Prostate gland (tissue), 2 donors: ENCODE measurements at regions not wholly inside any gene's neighbourhood (a gene's known extent, or its start where the extent isn't known, plus 50 kb on each side); places are given as distances from the start of the nearest gene placed in this dataset.
A peak's percentile ranks its signal among the peaks of the same experiment; 100 is the strongest.
"Not testable (repeated sequence)": the region's sequence is repeated elsewhere in the genome, so short reads cannot be mapped to it uniquely, and the experiment has no call there.

Experiments
- DNase-seq: peaks from one replicate; pipeline ENCODE4 v3.0.0-alpha.2; 2019; ENCODE audit warnings: low spot score
- H3K27ac ChIP-seq, 2 donors: fragments of 200-600 bp; sonication (generic); 2 replicates each; pipeline ENCODE4 v1.5.1; 2017 to 2019
- H3K27me3 ChIP-seq: fragments of 200-600 bp; sonication (generic); replicated peaks from 2 replicates; pipeline ENCODE4 v1.5.1; 2019; ENCODE audit not compliant: insufficient read depth
- H3K36me3 ChIP-seq, 2 donors: fragments of 200-600 bp; sonication (generic); 1 replicate in 1 of 2; 2 replicates in 1 of 2; pipeline versions ENCODE4 v1.5.1 to v1.8.1; 2017 to 2019
- H3K4me1 ChIP-seq: fragments of 200-600 bp; sonication (generic); replicated peaks from 2 replicates; pipeline ENCODE4 v1.5.1; 2019
- H3K4me3 ChIP-seq, 2 donors: fragments of 200-600 bp; sonication (generic); 2 replicates each; pipeline ENCODE4 v1.5.1; 2017 to 2019
- H3K9me3 ChIP-seq: fragments of 200-600 bp; sonication (generic); 2 replicates; pipeline ENCODE4 v1.5.1; 2017
- CTCF ChIP-seq, 4 experiments: fragments of 200-600 bp in 2 of 4; fragments of 450-650 bp in 2 of 4; sonication (generic) in 2 of 4; IDR thresholded peaks; 1 replicate in 3 of 4; 2 replicates in 1 of 4; pipeline ENCODE4 v1.5.1; 2016 to 2019; ENCODE audit warnings: antibody characterized with exemption in 4 of 4, mild to moderate bottlenecking in 2 of 4, moderate library complexity in 2 of 4
- POLR2A ChIP-seq: fragments of 450-650 bp; IDR thresholded peaks from one replicate; pipeline ENCODE4 v1.6.1; 2016; ENCODE audit warnings: antibody characterized with exemption, mild to moderate bottlenecking
- POLR2AphosphoS5 ChIP-seq: sonication (generic); formaldehyde crosslinking; IDR thresholded peaks from one replicate; pipeline ENCODE4 v1.6.1; 2017; ENCODE audit warnings: antibody characterized with exemption
- WGBS: methylation state at CpG from one replicate; pipeline ENCODE4 v1.1.5; 2018; 5-methylcytosine and 5-hydroxymethylcytosine counted together
- intact Hi-C: fragments of 100-400 bp; cut with DNase I; formaldehyde crosslinking; loops from one replicate; pipeline ENCODE4 v1.14.2; 2022

DNA sequence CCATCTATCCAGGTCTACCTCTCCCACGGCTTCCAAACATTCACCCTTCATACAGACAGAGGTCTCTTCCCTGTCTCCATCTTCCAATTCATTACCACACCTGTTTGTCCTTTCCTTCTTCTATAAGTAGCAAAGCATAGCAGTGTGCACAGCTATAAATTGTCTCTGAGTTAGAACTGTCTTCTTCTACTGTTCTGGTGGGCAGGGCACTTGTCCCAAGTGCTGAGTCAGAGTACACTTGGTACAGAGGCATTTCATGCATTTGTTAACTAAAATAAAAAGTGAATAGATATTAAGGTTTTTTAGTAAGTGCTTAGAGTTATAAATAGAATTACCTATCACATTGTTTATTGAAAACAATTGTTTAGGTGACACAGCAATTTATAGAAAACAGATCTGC, 150.1 kb upstream of the CCDC54 start:
- intact Hi-C loops: no loop called here
- WGBS: 91% methylated on average over 1 of the region's 1 CpG
- no peaks in the 10 kb centered on the region for H3K9me3 ChIP-seq
- H3K27ac ChIP-seq: no peak overlapping the region
- no peaks in the 10 kb centered on the region for H3K36me3 ChIP-seq
- DNase-seq: no peak
- TF ChIP-seq POLR2AphosphoS5: no peak
- no peaks in the 10 kb centered on the region for H3K4me1 ChIP-seq
- H3K4me3 ChIP-seq: no peak overlapping the region
- no peaks in the 10 kb centered on the region for H3K27me3 ChIP-seq

GRCh38 chr3:107233877-107234276, 143.4 kb upstream of the CCDC54 start:
- DNase-seq, H3K4me1 ChIP-seq, H3K27me3 ChIP-seq, H3K27ac ChIP-seq, H3K4me3 ChIP-seq, H3K9me3 ChIP-seq, H3K36me3 ChIP-seq: not testable (repeated sequence)
- WGBS: 96% methylated on average over 4 of the region's 4 CpGs
- intact Hi-C loops: loop anchor here (10.0 kb wide), 1 partner anchor 431 kb away; no protein-coding TSS in a partner anchor

DNA sequence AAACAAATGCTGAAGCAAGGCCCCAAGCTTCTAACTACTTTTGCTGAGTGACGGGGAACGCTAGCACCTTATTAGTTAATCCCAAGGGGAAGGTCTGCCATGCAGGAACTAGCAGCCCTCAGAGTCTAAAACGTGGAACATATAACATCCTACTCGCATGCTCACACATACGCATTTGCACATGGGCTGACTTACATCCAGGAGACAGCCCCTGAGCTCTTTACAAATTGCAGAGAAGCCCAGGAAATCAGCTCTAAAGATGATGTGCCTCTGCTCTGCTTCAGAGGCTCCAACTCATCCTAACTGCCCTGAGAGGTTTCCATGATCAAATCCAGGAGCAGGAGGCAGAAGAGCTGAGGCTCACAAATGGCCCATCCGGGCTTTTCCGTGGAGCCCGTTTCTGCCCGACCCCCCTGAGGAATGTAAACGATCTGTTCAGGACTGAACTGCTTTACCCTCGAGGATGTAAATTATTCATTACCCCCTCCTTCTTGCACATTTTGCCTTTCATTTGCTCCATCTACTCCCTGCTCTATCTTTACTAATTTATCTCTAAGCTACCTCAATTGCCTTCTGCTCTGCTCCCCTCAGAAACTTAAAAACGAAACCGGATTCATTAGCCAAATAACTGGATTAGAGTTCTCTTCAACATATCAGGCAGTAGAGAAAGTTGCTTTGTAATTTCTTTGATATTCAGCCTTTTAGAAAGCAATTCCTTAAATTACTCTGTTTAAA, 141.9 kb upstream of the CCDC54 start:
- intact Hi-C loops: loop anchor here (5.0 to 10.0 kb wide), 4 partner anchors 192 to 692 kb away; partner anchors contain the start of gene BBX
- H3K27me3 ChIP-seq: no peaks in the 10 kb centered on the region
- DNase-seq: no peak
- no peaks in the 10 kb centered on the region for H3K9me3 ChIP-seq
- 36% methylated on average over 13 of the region's 13 CpGs for WGBS
- TF ChIP-seq POLR2AphosphoS5 (no peak), POLR2A (no peak)
- H3K36me3 ChIP-seq: no peaks in the 10 kb centered on the region
- H3K4me1 ChIP-seq: no peaks in the 10 kb centered on the region
- peak overlapping the region; percentile 3 to 59 for H3K27ac ChIP-seq
- H3K4me3 ChIP-seq: peak overlapping the region; percentile 29 to 34

DNA sequence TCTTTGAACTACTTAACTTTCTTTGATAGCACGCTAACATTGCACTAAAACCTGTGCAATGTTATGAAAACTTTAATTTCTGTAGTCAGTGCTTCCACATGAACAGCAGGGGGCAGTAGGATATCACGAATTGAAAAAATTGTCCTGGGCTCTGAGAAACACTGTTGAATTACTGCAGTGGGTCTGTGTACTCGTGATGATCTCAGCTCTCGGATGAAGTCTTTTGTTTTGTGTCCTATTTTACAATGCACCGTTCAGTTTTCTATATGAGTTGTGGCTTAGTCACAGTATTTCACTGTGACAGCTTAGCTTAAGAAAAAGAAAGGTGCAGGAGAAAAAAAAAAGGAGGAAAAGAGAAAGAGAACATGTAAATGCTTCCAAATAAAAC, 141.3 kb upstream of the CCDC54 start:
- peak; percentile 69 for DNase-seq

GRCh38 chr3:107236655-107237337, 140.4 kb upstream of the CCDC54 start:
- no peak for DNase-seq
- Histone ChIP-seq H3K4me3 (no peak overlapping the region), H3K27me3 (no peaks in the 10 kb centered on the region), H3K4me1 (no peaks in the 10 kb centered on the region), H3K9me3 (no peaks in the 10 kb centered on the region), H3K36me3 (no peaks in the 10 kb centered on the region), H3K27ac (no peak overlapping the region)
- TF ChIP-seq POLR2A (no peak), CTCF (IDR thresholded peaks at IDR 0.05) (no peak), POLR2AphosphoS5 (no peak)
- intact Hi-C loops: loop anchor here (5.0 to 10.0 kb wide), 4 partner anchors 191 to 691 kb away; partner anchors contain the start of gene BBX
- WGBS: 72% methylated on average over 4 of the region's 4 CpGs

More for the DNA sequence above, 141.3 kb upstream of the CCDC54 start:
- intact Hi-C loops: loop anchor here (5.0 to 10.0 kb wide), 4 partner anchors 191 to 691 kb away; partner anchors contain the start of gene BBX
- WGBS: 0% methylated on average over 5 of the region's 5 CpGs
- no peaks in the 10 kb centered on the region for H3K9me3 ChIP-seq
- H3K36me3 ChIP-seq: no peaks in the 10 kb centered on the region
- H3K4me1 ChIP-seq: no peaks in the 10 kb centered on the region
- H3K27me3 ChIP-seq: no peaks in the 10 kb centered on the region
- peak overlapping the region; percentile 29 to 34 for H3K4me3 ChIP-seq
- peak overlapping the region; percentile 3 to 59 for H3K27ac ChIP-seq
- TF ChIP-seq POLR2A (no peak), CTCF (IDR thresholded peaks at IDR 0.05) (peak; percentile 76 to 97 (median 93)), POLR2AphosphoS5 (peak; percentile 63)

GRCh38 chr3:107238787-107239186, 138.5 kb upstream of the CCDC54 start:
- Histone ChIP-seq H3K36me3 (no peaks in the 10 kb centered on the region), H3K9me3 (no peaks in the 10 kb centered on the region), H3K27ac (no peak overlapping the region), H3K4me1 (no peaks in the 10 kb centered on the region), H3K27me3 (no peaks in the 10 kb centered on the region), H3K4me3 (no peak overlapping the region)
- DNase-seq: no peak
- intact Hi-C loops: loop anchor here (5.0 to 10.0 kb wide), 4 partner anchors 189 to 689 kb away; partner anchors contain the start of gene BBX
- no peak for TF ChIP-seq CTCF (IDR thresholded peaks at IDR 0.05)
- TF ChIP-seq POLR2A: no peak
- no peak for TF ChIP-seq POLR2AphosphoS5
- 82% methylated on average over 2 of the region's 2 CpGs for WGBS
